CD14-positive monocyte (primary cell): ENCODE measurements at regions not wholly inside any gene's neighbourhood (a gene's known extent, or its start where the extent isn't known, plus 50 kb on each side); places are given as distances from the start of the nearest gene placed in this dataset.

ENCODE experiments used
- DNase-seq, 3 donors: peaks; one replicate each; pipeline ENCODE4 v3.0.0-alpha.2; 2011 to 2022
- H2AFZ ChIP-seq: 2 replicates; pipeline ENCODE4 v1.6.0; 2012; ENCODE audit warnings: mild to moderate bottlenecking, low read depth, low read length, inconsistent platforms; ENCODE audit not compliant: insufficient read depth, poor library complexity, severe bottlenecking
- H3K27ac ChIP-seq, 2 donors: 1 replicate in 1 of 2; 2 replicates in 1 of 2; pipeline ENCODE4 v1.5.1; 2012 to 2013; ENCODE audit warnings: low read length in 2 of 2, control low read depth in 1 of 2, inconsistent platforms in 1 of 2, low read depth in 1 of 2, mild to moderate bottlenecking in 1 of 2
- H3K27me3 ChIP-seq, 2 donors: one replicate each; pipeline versions ENCODE4 v1.6.0 to v1.6.1; 2011 to 2013; ENCODE audit warnings: low read length in 2 of 2; ENCODE audit not compliant: control insufficient read depth in 2 of 2, insufficient read depth in 2 of 2
- H3K36me3 ChIP-seq, 2 donors: replicated peaks in 1 of 2; 1 replicate in 1 of 2; 2 replicates in 1 of 2; pipeline versions ENCODE4 v1.5.1 to v1.6.1; 2012 to 2013; ENCODE audit warnings: low read length in 2 of 2, control low read depth in 1 of 2, inconsistent platforms in 1 of 2, mild to moderate bottlenecking in 1 of 2; ENCODE audit not compliant: insufficient read depth in 2 of 2, control insufficient read depth in 1 of 2
- H3K4me1 ChIP-seq, 2 donors: 1 replicate in 1 of 2; 2 replicates in 1 of 2; pipeline versions ENCODE4 v1.5.1 to v1.6.1; 2012 to 2013; ENCODE audit warnings: low read length in 2 of 2, control low read depth in 1 of 2, inconsistent platforms in 1 of 2, mild to moderate bottlenecking in 1 of 2, moderate library complexity in 1 of 2; ENCODE audit not compliant: insufficient read depth in 2 of 2, control insufficient read depth in 1 of 2
- H3K4me2 ChIP-seq: replicated peaks from 2 replicates; pipeline ENCODE3; 2012; ENCODE audit warnings: low read length, moderate library complexity, mild to moderate bottlenecking; ENCODE audit not compliant: poor library complexity, severe bottlenecking; ENCODE audit errors: extremely low read depth
- H3K4me3 ChIP-seq, 3 experiments: fragments of 200-600 bp in 1 of 3; sonication (generic) in 1 of 3; replicated peaks in 1 of 3; 1 replicate in 2 of 3; 2 replicates in 1 of 3; pipeline ENCODE4 v1.5.1; 2011 to 2013; ENCODE audit warnings: low read length in 3 of 3, mild to moderate bottlenecking in 3 of 3, control low read depth in 2 of 3, low read depth in 2 of 3, inconsistent platforms in 1 of 3, moderate library complexity in 1 of 3
- H3K79me2 ChIP-seq: 2 replicates; pipeline ENCODE4 v1.6.0; 2012; ENCODE audit warnings: mild to moderate bottlenecking, control low read depth, inconsistent platforms, low read length, moderate library complexity; ENCODE audit not compliant: insufficient read depth
- H3K9ac ChIP-seq: 2 replicates; pipeline ENCODE4 v1.6.0; 2017; ENCODE audit warnings: low read length, mild to moderate bottlenecking; ENCODE audit not compliant: insufficient read depth, poor library complexity, severe bottlenecking
- H3K9me3 ChIP-seq, 2 donors: replicated peaks in 1 of 2; 1 replicate in 1 of 2; 2 replicates in 1 of 2; pipeline versions ENCODE4 v1.5.1 to v1.6.1; 2012 to 2013; ENCODE audit warnings: low read length in 2 of 2, control low read depth in 1 of 2; ENCODE audit not compliant: control insufficient read depth in 1 of 2, insufficient read depth in 1 of 2
- H4K20me1 ChIP-seq: 2 replicates; pipeline ENCODE4 v1.6.0; 2012; ENCODE audit warnings: mild to moderate bottlenecking, low read length, control low read depth, moderate library complexity; ENCODE audit not compliant: insufficient read depth
- H3K27ac Mint-ChIP-seq, 7 donors: one replicate each; pipeline ENCODE4 v1.8.0; 2020; ENCODE audit warnings: mild to moderate bottlenecking in 7 of 7, mixed read lengths in 7 of 7, moderate library complexity in 6 of 7, inconsistent platforms in 2 of 7
- H3K27me3 Mint-ChIP-seq, 3 donors: one replicate each; pipeline ENCODE4 v1.8.0; 2021 to 2022; ENCODE audit warnings: low read depth in 3 of 3, mild to moderate bottlenecking in 3 of 3, mixed read lengths in 3 of 3, moderate library complexity in 3 of 3, inconsistent platforms in 1 of 3
- H3K36me3 Mint-ChIP-seq, 2 donors: one replicate each; pipeline ENCODE4 v1.8.0; 2020; ENCODE audit warnings: mixed read lengths in 2 of 2, inconsistent platforms in 1 of 2, mild to moderate bottlenecking in 1 of 2
- H3K4me1 Mint-ChIP-seq: one replicate; pipeline ENCODE4 v1.8.0; 2020; ENCODE audit warnings: mild to moderate bottlenecking, mixed read lengths
- H3K4me3 Mint-ChIP-seq, 2 donors: one replicate each; pipeline ENCODE4 v1.8.0; 2020; ENCODE audit warnings: mild to moderate bottlenecking in 2 of 2, mixed read lengths in 2 of 2, moderate library complexity in 1 of 2
- H3K9me3 Mint-ChIP-seq, 7 donors: one replicate each; pipeline ENCODE4 v1.8.0; 2020 to 2022; ENCODE audit warnings: mixed read lengths in 7 of 7, mild to moderate bottlenecking in 6 of 7, moderate library complexity in 6 of 7, inconsistent platforms in 2 of 7
- CTCF ChIP-seq: fragments of 200-600 bp; IDR thresholded peaks from one replicate; pipeline ENCODE4 v1.8.0; 2022; ENCODE audit warnings: antibody characterized with exemption, mild to moderate bottlenecking
- WGBS: methylation state at CpG from one replicate; pipeline ENCODE4 v1.1.5; 2013; ENCODE audit warnings: missing lambda C conversion rate; ENCODE audit not compliant: insufficient coverage; 5-methylcytosine and 5-hydroxymethylcytosine counted together
- intact Hi-C, 2 donors: fragments of 100-400 bp; cut with micrococcal nuclease; formaldehyde crosslinking; loops; one replicate each; pipeline versions ENCODE4 v1.15.0 to v1.15.1; 2023

GRCh38 chr15:25936004-25936403 is 72.9 kb upstream of the ATP10A start:
- WGBS = 0% methylated on average over 1 of the region's 7 CpGs

GRCh38 chr15:25933456-25934158 is 70.5 kb upstream of the ATP10A start:
- Histone ChIP-seq H4K20me1 (no peaks in the 10 kb centered on the region), H3K9me3 (peaks cover 0 to 3% of the 10 kb centered on the region in 2 donors), H3K27ac (no peak overlapping the region), H2AFZ (peak overlapping the region; percentile 76), H3K4me1 (peaks cover 0 to 6% of the 10 kb centered on the region in 2 donors), H3K4me2 (peak overlapping the region; percentile 72), H3K9ac (no peak overlapping the region), H3K4me3 (peak overlapping the region in 2 of 3 experiments; percentile 18 to 66), H3K79me2 (no peaks in the 10 kb centered on the region), H3K36me3 (no peaks in the 10 kb centered on the region), H3K27me3 (no peaks in the 10 kb centered on the region)
- Mint-ChIP-seq H3K36me3 (no peaks in the 10 kb centered on the region), H3K4me1 (peaks cover 6% of the 10 kb centered on the region), H3K27me3 (peaks cover 7 to 14% (median 11%) of the 10 kb centered on the region in 3 donors), H3K4me3 (peak overlapping the region; percentile 76 to 81), H3K27ac (peak overlapping the region in 2 of 7 donors; percentile 11 to 57), H3K9me3 (peaks cover 4 to 16% (median 9%) of the 10 kb centered on the region in 7 donors)
- TF ChIP-seq CTCF = peak; percentile 70
- intact Hi-C loops = loop anchor here in 1 of 2 donors (2.0 to 10.0 kb wide), 2 partner anchors 239 to 429 kb away; no protein-coding TSS in a partner anchor
- 0% methylated on average over 7 of the region's 23 CpGs for WGBS
- DNase-seq = peak; percentile 25 to 44 (median 40)

More at GRCh38 chr15:25936004-25936403, 72.9 kb upstream of the ATP10A start:
- Mint-ChIP-seq H3K36me3 (no peaks in the 10 kb centered on the region), H3K9me3 (peaks cover 0 to 3% (median 0%) of the 10 kb centered on the region in 7 donors), H3K27ac (no peak overlapping the region), H3K27me3 (peaks cover 7 to 16% (median 9%) of the 10 kb centered on the region in 3 donors), H3K4me1 (peaks cover 6% of the 10 kb centered on the region), H3K4me3 (no peak overlapping the region)
- no peaks in the 10 kb centered on the region for H3K27me3 ChIP-seq
- no peaks in the 10 kb centered on the region for H4K20me1 ChIP-seq
- H3K4me2 ChIP-seq = no peak overlapping the region
- H3K9ac ChIP-seq = no peak overlapping the region
- H3K79me2 ChIP-seq = no peaks in the 10 kb centered on the region
- no peak overlapping the region for H3K27ac ChIP-seq
- H3K4me1 ChIP-seq = peaks cover 0 to 6% of the 10 kb centered on the region in 2 donors
- no peak for TF ChIP-seq CTCF
- H3K4me3 ChIP-seq = no peak overlapping the region
- DNase-seq = no peak
- no peak overlapping the region for H2AFZ ChIP-seq
- H3K36me3 ChIP-seq = no peaks in the 10 kb centered on the region
- intact Hi-C loops = loop anchor here in 1 of 2 donors (10.0 kb wide), 1 partner anchor 431 kb away; no protein-coding TSS in a partner anchor
- H3K9me3 ChIP-seq = no peaks in the 10 kb centered on the region
